ENCODE measurements at regions not wholly inside any gene's neighbourhood (a gene's known extent, or its start where the extent isn't known, plus 50 kb on each side); places are given as distances from the start of the nearest gene placed in this dataset.
"Not testable (repeated sequence)": the region's sequence is repeated elsewhere in the genome, so short reads cannot be mapped to it uniquely, and the experiment has no call there.

- Histone ChIP-seq H3K36me3 (no peaks in the 10 kb centered on the region), H3K4me3 (no peak overlapping the region), H3K27me3 (no peaks in the 10 kb centered on the region), H3K27ac (peak overlapping the region; percentile 71 to 84 (median 82)), H3K9me3 (no peaks in the 10 kb centered on the region), H3K4me1 (peaks cover 0 to 79% (median 54%) of the 10 kb centered on the region in 4 donors)
- 92 to 93% methylated on average over 3 of the region's 3 CpGs for WGBS, 2 donors
- intact Hi-C loops (cut with DNase I) = loop anchor here (5.0 kb wide), 4 partner anchors 99 to 419 kb away; partner anchors contain the start of gene RGS2
- TF ChIP-seq CTCF (IDR thresholded peaks at IDR 0.05) = no peak
- TF ChIP-seq EP300 (IDR thresholded peaks at IDR 0.05) = no peak
- no peak for TF ChIP-seq POLR2AphosphoS5 (IDR thresholded peaks at IDR 0.05)
- no peak for DNase-seq
These were observed 97.5 kb downstream of the RGS2 start for GRCh38 chr1:192906334-192906733.

- Histone ChIP-seq H3K9me3 (no peaks in the 10 kb centered on the region), H3K27me3 (no peaks in the 10 kb centered on the region), H3K27ac (peak overlapping the region; percentile 71 to 84 (median 82)), H3K4me3 (no peak overlapping the region), H3K4me1 (peaks cover 0 to 68% (median 46%) of the 10 kb centered on the region in 4 donors), H3K36me3 (no peaks in the 10 kb centered on the region)
- 87% methylated on average over 2 of the region's 2 CpGs for WGBS, 2 donors
- no peak for DNase-seq
- intact Hi-C loops (cut with DNase I) = loop anchor here (5.0 kb wide), 4 partner anchors 100 to 420 kb away; partner anchors contain the start of gene RGS2
- TF ChIP-seq CTCF (IDR thresholded peaks at IDR 0.05) = no peak
- peak; percentile 89 to 93 (median 92) for TF ChIP-seq POLR2AphosphoS5 (IDR thresholded peaks at IDR 0.05)
- TF ChIP-seq EP300 (IDR thresholded peaks at IDR 0.05) = peak; percentile 93 to 99 (median 98)
These were observed 98.9 kb downstream of the RGS2 start for GRCh38 chr1:192907545-192908243.

DNA sequence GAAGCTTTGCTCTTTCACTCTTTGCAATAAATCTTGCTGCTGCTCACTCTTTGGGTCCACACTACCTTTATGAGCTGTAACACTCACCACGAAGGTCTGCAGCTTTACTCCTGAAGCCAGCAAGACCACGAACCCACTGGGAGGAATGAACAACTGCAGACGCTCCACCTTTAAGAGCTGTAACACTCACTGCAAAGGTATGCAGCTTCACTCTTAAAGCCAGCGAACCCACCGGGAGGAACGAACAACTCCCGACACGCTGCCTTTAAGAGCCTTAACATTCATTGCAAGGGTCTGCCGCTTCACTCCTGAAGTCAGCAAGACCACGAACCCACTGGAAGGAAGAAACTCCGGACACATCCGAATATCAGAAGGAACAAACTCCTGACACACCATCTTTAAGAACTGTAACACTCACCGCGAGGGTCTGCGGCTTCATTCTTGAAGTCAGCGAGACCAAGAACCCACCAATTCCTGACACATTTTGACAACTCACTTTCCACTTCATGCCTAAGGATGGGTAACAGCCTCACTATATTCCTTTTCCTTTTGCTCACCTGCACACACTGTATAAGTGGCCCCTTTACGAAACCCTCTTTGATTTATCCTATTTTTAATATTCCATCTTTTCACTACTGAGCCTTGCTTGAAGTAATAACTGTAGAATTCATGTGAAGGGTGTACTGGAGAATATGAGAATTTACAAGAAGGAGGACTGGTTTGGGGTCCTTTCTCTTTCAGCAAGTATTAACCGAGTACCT, 103.2 kb downstream of the RGS2 start:
- peaks cover 0 to 45% (median 38%) of the 10 kb centered on the region in 4 donors for H3K4me1 ChIP-seq
- DNase-seq; H3K9me3 ChIP-seq; H3K36me3 ChIP-seq; intact Hi-C loops (cut with DNase I); H3K27me3 ChIP-seq; H3K4me3 ChIP-seq: not testable (repeated sequence)
- whole genome bisulfite sequencing, 2 donors = 94 to 95% methylated on average over 18 of the region's 18 CpGs
- peak overlapping the region in 1 of 4 donors; percentile 73 for H3K27ac ChIP-seq

DNA sequence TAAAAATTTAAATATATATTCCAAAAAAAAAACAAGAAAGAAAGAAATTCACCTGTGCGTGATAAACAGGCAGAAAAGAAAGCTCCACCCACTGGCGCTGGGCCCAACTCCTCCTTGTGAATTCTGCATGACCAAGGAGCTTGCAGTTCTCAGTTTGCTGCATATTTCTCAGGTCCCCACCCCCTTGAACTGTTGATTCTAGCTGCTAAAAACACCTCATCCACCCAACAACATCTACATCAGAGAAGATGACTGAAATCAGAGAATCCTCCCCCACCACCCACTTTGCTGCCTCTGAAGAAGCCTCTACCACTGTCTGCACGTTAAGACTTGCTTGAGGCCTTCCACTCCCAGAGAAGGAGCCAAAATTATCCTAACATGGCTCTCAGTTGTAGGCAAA, 104.8 kb downstream of the RGS2 start:
- no peaks in the 10 kb centered on the region for H3K36me3 ChIP-seq
- H3K4me1 ChIP-seq = peaks cover 0 to 35% (median 29%) of the 10 kb centered on the region in 4 donors
- H3K9me3 ChIP-seq = no peaks in the 10 kb centered on the region
- TF ChIP-seq EP300 (IDR thresholded peaks at IDR 0.05) (no peak), POLR2A (IDR thresholded peaks at IDR 0.05) (no peak), POLR2AphosphoS5 (IDR thresholded peaks at IDR 0.05) (no peak), CTCF (IDR thresholded peaks at IDR 0.05) (no peak)
- H3K27me3 ChIP-seq = no peaks in the 10 kb centered on the region
- H3K27ac ChIP-seq = peak overlapping the region; percentile 64 to 73 (median 67)
- intact Hi-C loops (cut with DNase I) = no loop called here
- no peak overlapping the region for H3K4me3 ChIP-seq
- 76 to 82% methylated on average over 3 of the region's 3 CpGs for WGBS, 2 donors
- no peak for DNase-seq

GRCh38 chr1:192914092-192914491, 105.3 kb downstream of the RGS2 start:
- peak overlapping the region; percentile 64 to 73 (median 67) for H3K27ac ChIP-seq
- no peaks in the 10 kb centered on the region for H3K27me3 ChIP-seq
- no peak overlapping the region for H3K4me3 ChIP-seq
- intact Hi-C loops (cut with DNase I) = no loop called here
- TF ChIP-seq POLR2A (IDR thresholded peaks at IDR 0.05) (no peak), EP300 (IDR thresholded peaks at IDR 0.05) (peak in 1 of 4 donors; percentile 4), POLR2AphosphoS5 (IDR thresholded peaks at IDR 0.05) (peak in 1 of 4 donors; percentile 23), CTCF (IDR thresholded peaks at IDR 0.05) (no peak)
- DNase-seq = no peak
- WGBS, 2 donors = 72 to 74% methylated on average over 1 of the region's 1 CpG
- H3K4me1 ChIP-seq = peaks cover 0 to 35% (median 26%) of the 10 kb centered on the region in 4 donors
- no peaks in the 10 kb centered on the region for H3K9me3 ChIP-seq
- no peaks in the 10 kb centered on the region for H3K36me3 ChIP-seq

All from sigmoid colon (tissue), 6 donors.